Right lobe of liver (tissue), 4 donors: ENCODE measurements at regions not wholly inside any gene's neighbourhood (a gene's known extent, or its start where the extent isn't known, plus 50 kb on each side); places are given as distances from the start of the nearest gene placed in this dataset.

Experiments used
- CTCF ChIP-seq, 4 donors: fragments of 200-600 bp in 3 of 4; fragments of 450-650 bp in 1 of 4; IDR thresholded peaks; one replicate each; pipeline versions ENCODE4 v1.5.1 to v1.8.0; 2016 to 2022; ENCODE audit warnings: antibody characterized with exemption in 4 of 4, mild to moderate bottlenecking in 2 of 4
- POLR2A ChIP-seq: fragments of 450-650 bp; IDR thresholded peaks from one replicate; pipeline ENCODE4 v1.6.1; 2017; ENCODE audit warnings: antibody characterized with exemption, mild to moderate bottlenecking
- donor health status: DM: no; HTN: no; CAD: no.
- donor health status: DM: no; HTN: no; CAD: no.
- donor health status: DM: no; HTN: yes; CAD: no.

DNA sequence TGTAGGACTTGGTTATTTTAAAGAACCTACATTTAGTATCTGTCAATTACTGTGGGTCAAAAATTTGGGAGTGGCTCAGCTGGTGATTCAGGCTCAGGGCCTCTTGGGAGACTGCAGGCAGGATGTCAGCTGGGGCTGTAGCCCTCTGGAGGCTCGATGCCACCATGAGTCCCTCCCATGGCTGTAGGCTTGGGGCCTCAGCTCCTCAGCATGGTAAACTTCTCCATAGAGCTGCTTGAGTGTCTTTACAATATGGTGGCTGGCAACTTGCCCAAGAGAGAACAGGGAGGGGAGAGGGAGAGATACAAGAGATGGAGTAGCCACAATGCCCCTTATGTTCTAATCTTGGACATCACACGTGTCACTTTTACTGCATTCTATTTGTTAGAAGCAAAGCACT lies 470.4 kb downstream of the CDH26 start:
- TF ChIP-seq CTCF (IDR thresholded peaks at IDR 0.05) (no peak), POLR2A (no peak)
